Stimulated activated CD8-positive, alpha-beta memory T cell treated with anti-CD3 and anti-CD28 coated beads, Interleukin-12 subunit alpha, Interleukin-12 subunit beta, amount 100 ng/mL, for 24 hours (primary cell): ENCODE measurements at regions not wholly inside any gene's neighbourhood (a gene's known extent, or its start where the extent isn't known, plus 50 kb on each side); places are given as distances from the start of the nearest gene placed in this dataset.

Source experiments
- DNase-seq: peaks from one replicate; pipeline ENCODE4 v3.0.0-alpha.2; 2020; ENCODE audit errors: extremely low read depth

DNA sequence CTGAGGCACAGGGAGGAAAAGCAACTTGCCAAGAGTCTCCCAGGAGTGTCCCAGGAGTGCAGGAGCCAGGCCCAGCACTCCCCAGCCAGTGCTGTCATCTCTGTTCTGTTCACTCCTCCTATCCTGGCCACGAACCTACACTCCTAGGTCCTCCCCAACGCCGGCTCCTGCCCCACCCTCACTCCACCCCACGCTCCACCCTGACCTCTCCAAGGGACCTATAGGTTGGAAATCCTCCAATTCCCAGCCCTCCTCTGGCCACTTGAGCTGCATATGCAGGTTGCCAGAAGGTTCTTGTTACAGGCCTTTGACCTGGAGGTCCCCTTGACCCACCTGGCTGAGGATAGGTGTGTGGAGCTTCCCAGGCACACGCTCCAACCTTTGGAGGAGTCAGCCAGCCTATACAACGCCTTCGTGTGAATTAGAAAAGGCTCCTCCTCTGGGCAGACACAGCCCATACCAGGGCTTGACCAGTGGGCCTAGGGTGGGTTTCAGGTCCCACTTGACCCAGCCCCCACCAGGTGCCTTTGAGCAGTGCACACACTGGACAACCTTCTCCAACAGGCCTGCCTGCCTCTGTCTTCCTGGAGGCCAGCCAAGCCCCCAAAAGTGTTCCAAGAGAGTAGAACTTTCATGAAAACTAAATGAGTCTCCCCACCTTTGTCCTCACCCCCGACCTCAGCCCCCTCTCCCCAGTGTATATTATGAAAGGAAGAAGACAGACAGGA lies 167.2 kb upstream of the TLE3 start:
- DNase-seq = no peak

- no peak for DNase-seq
These were observed 166.4 kb upstream of the TLE3 start for GRCh38 chr15:70264014-70264582.

GRCh38 chr15:70262591-70263274 lies 165.0 kb upstream of the TLE3 start:
- no peak for DNase-seq

GRCh38 chr15:70262171-70262570 lies 164.5 kb upstream of the TLE3 start:
- DNase-seq = no peak

GRCh38 chr15:70261083-70261482 lies 163.4 kb upstream of the TLE3 start:
- no peak for DNase-seq

- no peak for DNase-seq
These were observed 162.9 kb upstream of the TLE3 start for GRCh38 chr15:70260580-70260979.

DNA sequence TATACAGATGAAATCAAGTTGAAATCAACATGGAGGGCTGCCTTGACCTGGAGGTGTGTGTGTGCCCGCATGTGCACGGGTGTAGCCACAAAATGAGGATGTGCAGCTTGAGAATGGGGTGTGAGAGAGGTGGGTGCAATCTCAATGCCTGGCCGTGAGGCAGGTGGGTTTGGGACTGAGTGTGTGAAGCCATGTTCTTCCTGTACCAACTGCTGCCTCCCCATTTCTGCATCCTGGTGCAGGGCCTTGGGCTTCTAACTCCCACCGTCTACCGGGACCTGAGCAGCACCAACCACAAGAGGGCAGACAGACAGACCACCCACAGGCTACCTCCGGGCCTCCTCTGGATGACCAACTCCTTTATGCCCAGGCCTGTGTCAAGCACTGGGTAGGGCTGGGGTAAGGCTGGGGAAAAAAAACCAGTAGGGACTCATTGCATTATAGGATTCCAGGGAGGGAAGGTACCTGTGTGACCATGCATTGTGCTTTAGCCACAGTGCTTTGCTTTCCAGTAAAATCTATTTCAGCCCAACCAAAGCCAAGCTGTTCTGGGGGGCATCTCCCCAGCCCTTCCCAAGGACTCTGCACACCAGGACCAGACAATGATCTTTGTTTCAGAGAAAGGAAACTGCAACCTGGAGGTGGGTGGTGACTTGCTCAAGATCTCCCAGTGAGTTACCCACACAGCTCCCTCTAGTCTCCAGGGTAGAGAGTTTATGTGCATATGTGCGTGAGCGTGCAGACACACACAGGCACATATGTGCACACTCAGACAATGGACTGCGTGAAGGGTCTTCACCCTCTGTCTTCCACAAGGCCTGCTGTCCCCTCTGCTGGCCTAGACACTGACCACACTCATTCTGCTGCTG lies 162.2 kb upstream of the TLE3 start:
- DNase-seq = no peak

DNA sequence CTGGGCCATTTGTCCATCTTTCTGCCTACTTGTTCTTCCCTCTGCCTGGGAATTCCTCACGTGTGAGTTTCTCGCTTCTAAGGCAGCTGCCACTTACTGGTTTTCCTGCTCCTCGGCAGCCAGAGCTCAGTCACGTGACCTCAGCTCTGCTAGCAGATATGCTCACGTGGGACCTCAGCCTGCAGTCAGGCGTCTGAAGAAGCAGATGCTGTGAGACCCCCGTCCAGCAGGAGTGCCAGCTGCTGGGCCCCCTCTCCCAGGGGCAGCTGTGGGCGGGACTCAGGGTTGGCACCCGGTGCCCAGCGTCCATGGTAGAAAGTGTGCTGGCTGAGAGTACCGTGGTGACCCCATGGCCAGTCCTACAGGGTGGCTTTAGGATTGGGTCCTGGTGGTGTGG lies 161.3 kb upstream of the TLE3 start:
- DNase-seq = no peak

- DNase-seq = peak; percentile 36
These were observed 160.8 kb upstream of the TLE3 start for GRCh38 chr15:70258369-70259027.

GRCh38 chr15:70257573-70258248 lies 160.0 kb upstream of the TLE3 start:
- no peak for DNase-seq

- DNase-seq = no peak
These were observed 159.3 kb upstream of the TLE3 start for GRCh38 chr15:70257047-70257446.

DNA sequence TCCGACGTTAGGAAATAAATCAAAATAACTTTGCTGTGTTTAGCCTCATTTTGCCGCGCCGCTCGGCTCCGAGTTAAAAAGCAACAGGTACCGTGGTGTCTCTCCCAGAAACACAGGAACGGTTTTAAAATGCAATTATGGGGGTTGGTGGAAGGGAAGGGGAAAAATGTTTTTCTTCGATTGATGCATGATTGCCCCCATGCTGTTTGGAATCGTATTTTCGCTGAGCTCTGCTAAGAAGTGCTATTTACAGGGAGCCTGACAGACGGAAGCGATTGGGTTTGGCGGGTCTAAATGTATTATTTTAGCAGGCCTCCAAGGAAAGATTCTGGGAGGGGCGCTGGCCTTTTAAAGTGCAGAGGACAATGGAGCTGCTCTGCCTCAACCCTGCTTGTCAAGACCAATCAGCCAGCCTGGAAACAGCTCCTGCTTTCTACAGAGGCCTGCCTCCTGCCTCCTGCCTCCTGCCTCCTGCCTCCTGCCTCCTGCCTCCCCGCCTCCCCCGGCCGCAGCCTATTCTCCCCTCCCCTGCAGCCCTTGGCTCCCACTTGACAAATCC lies 156.7 kb upstream of the TLE3 start:
- no peak for DNase-seq

- no peak for DNase-seq
These were observed 155.9 kb upstream of the TLE3 start for GRCh38 chr15:70253461-70254156.

- no peak for DNase-seq
These were observed 155.2 kb upstream of the TLE3 start for GRCh38 chr15:70252951-70253320.

DNA sequence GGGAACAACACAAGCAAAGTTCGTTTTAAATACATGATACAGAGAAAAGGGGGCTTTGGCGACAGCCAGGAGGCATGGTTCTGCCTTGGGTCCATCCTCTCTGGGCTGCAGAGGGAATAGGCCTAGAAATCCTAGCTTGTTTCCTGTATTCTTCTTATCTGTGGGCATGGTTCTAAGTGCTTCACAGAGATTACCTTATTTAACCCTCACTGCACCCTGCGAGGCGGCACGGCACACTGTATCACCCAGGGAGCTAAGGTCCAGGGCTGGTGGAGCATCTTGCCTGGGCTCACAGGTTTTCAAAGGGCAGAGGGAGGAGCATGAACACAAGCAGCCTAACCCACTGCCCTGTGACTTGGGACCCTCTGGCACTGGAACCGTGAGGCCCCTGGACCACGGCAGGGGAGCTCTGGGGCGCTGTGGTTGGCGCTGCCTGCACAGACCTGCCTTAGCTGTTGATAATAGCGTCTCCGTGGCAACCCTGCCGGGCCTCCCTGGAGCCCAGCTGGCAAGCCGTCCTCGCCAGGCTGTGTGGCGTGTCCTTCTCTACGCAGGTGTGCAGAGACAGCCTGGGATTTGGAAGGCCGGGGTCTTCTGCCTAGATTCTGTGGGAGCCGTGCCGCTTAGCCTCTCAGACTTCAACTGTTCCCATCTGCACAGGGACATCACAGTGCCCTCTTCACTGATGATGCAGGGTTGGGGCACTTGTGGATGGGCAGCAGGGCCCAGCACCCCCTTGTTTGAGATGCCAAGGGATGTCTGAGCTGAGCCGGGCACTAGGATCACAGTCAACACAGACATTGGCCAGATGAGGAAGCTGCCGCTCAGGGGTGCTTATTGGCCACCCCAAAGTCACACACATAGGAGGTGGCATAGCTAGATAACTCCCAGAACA lies 154.6 kb upstream of the TLE3 start:
- no peak for DNase-seq

GRCh38 chr15:70251246-70251990 lies 153.7 kb upstream of the TLE3 start:
- no peak for DNase-seq

GRCh38 chr15:70250208-70251201 lies 152.8 kb upstream of the TLE3 start:
- DNase-seq = no peak
